ENCODE measurements at regions not wholly inside any gene's neighbourhood (a gene's known extent, or its start where the extent isn't known, plus 50 kb on each side); places are given as distances from the start of the nearest gene placed in this dataset.

GRCh38 chr2:116511426-116511825 lies 1303.1 kb upstream of the DDX18 start:
- H3K9me3 ChIP-seq (replicated peaks; ENCODE audit: control insufficient read depth, insufficient read depth, low read length), result peaks cover 2% of the 10 kb centered on the region
- no peak overlapping the region for H3K4me2 ChIP-seq (ENCODE audit: insufficient read depth, low read length)
- H3K4me3 ChIP-seq (replicated peaks in 1 of 3; ENCODE audit: insufficient read depth in 1 of 3, low read depth in 1 of 3, low read length in 3 of 3), result no peak overlapping the region
- BruUV-seq (replicated peaks), result no TSS peak
- dilution Hi-C loops (cut with MboI; ENCODE audit: extremely low pct_ligation_motif_present, low sequenced_read_pairs), result no loop called here
- intact Hi-C loops (cut with micrococcal nuclease), result no loop called here
- H3K9ac ChIP-seq (replicated peaks; ENCODE audit: extremely low read depth, insufficient read depth, low read length), result no peak overlapping the region
- H3K4me1 ChIP-seq (ENCODE audit: control insufficient read depth, extremely low read depth, insufficient read depth, low read length), result no peaks in the 10 kb centered on the region
- H2AFZ ChIP-seq (ENCODE audit: low read depth, low read length), result no peak overlapping the region
- CTCF ChIA-PET, result no interaction called here
- H3K9me1 ChIP-seq (replicated peaks; ENCODE audit: control insufficient read depth, extremely low read depth, insufficient read depth, low read length), result no peaks in the 10 kb centered on the region
- TF ChIP-seq FOS (IDR thresholded peaks at IDR 0.05; ENCODE audit: borderline replicate concordance, insufficient read depth, low read length) (no peak), EZH2 (IDR thresholded peaks at IDR 0.05; ENCODE audit: borderline replicate concordance, low read depth, low read length, severe bottlenecking) (no peak), MYC (IDR thresholded peaks at IDR 0.05; ENCODE audit: low read depth, low read length) (no peak), CTCF (IDR thresholded peaks at IDR 0.05; ENCODE audit: extremely low read depth in 1 of 2, insufficient read depth in 1 of 2, low read depth in 1 of 2, low read length in 2 of 2) (no peak), POLR2AphosphoS5 (IDR thresholded peaks at IDR 0.05; ENCODE audit: insufficient read depth, low read depth, low read length) (no peak), POLR2A (IDR thresholded peaks at IDR 0.05; ENCODE audit: low read depth, low read length) (no peak), MAX (IDR thresholded peaks at IDR 0.05; ENCODE audit: insufficient read depth, insufficient read length) (no peak), GATA2 (IDR thresholded peaks at IDR 0.05; ENCODE audit: insufficient read depth, insufficient read length, low read depth, low read length) (no peak), JUN (IDR thresholded peaks at IDR 0.05; ENCODE audit: borderline replicate concordance, insufficient read depth, insufficient read length, low read depth) (no peak)
- no peaks in the 10 kb centered on the region for H3K27me3 ChIP-seq (ENCODE audit: control insufficient read depth in 2 of 2, insufficient read depth in 2 of 2, low read length in 2 of 2)
- no peaks in the 10 kb centered on the region for H3K36me3 ChIP-seq (ENCODE audit: control insufficient read depth in 2 of 2, extremely low read depth in 1 of 2, insufficient read depth in 2 of 2, low read length in 2 of 2)
- POLR2A ChIA-PET, result interaction anchor here (0.6 kb wide), 1 partner anchor 171 kb away, joined by 3 read pairs; no protein-coding TSS in a partner anchor
- H3K79me2 ChIP-seq (ENCODE audit: control insufficient read depth, insufficient read depth, low read length), result no peaks in the 10 kb centered on the region
- no peak overlapping the region for H3K27ac ChIP-seq (ENCODE audit: insufficient read depth, low read depth, low read length)
- FAIRE-seq, result no peak
- DNase-seq (ENCODE audit: low read depth, low spot score), result no peak
- H4K20me1 ChIP-seq (replicated peaks; ENCODE audit: control insufficient read depth, extremely low read depth, insufficient read depth, low read length), result no peaks in the 10 kb centered on the region
